Adrenal gland (tissue), 5 donors: ENCODE measurements at regions not wholly inside any gene's neighbourhood (a gene's known extent, or its start where the extent isn't known, plus 50 kb on each side); places are given as distances from the start of the nearest gene placed in this dataset.

Experiments used
- POLR2A ChIP-seq, 2 donors: fragments of 450-650 bp; IDR thresholded peaks; one replicate each; pipeline ENCODE4 v1.6.1; 2017; ENCODE audit warnings: antibody characterized with exemption in 2 of 2, mild to moderate bottlenecking in 2 of 2, moderate library complexity in 1 of 2
- TF ChIP-seq, protein P1 (sequence below), 6 experiments: fragments of 450-650 bp in 4 of 6; fragments of 200-600 bp in 2 of 6; sonication (generic) in 1 of 6; IDR thresholded peaks; 1 replicate in 5 of 6; 2 replicates in 1 of 6; pipeline versions ENCODE4 v1.5.1 to v1.8.0; 2016 to 2021; ENCODE audit warnings: antibody characterized with exemption in 6 of 6, mild to moderate bottlenecking in 2 of 6, moderate library complexity in 1 of 6
- donor health status: DM: no; HTN: no; CAD: no.

DNA sequence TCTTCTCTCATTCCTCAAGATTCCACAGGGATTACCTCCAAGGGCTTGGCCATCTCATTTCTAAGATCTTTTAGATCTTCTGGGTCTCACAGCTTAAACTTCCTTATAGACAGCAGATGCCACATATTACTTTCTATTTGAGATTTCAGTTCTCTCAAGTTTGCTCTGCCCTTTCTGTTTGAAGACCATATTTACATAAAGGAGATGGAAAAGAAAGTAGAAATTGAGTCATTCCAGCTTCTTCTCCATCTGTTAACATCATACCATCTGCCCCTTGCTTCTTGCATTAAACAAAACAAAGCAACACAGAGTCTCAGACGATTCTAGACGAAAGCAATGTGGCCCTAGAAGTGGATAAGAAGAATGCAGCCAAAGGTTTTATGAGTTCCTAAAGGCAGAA lies 203.4 kb downstream of the TTLL2 start:
- TF ChIP-seq, protein P1, sequence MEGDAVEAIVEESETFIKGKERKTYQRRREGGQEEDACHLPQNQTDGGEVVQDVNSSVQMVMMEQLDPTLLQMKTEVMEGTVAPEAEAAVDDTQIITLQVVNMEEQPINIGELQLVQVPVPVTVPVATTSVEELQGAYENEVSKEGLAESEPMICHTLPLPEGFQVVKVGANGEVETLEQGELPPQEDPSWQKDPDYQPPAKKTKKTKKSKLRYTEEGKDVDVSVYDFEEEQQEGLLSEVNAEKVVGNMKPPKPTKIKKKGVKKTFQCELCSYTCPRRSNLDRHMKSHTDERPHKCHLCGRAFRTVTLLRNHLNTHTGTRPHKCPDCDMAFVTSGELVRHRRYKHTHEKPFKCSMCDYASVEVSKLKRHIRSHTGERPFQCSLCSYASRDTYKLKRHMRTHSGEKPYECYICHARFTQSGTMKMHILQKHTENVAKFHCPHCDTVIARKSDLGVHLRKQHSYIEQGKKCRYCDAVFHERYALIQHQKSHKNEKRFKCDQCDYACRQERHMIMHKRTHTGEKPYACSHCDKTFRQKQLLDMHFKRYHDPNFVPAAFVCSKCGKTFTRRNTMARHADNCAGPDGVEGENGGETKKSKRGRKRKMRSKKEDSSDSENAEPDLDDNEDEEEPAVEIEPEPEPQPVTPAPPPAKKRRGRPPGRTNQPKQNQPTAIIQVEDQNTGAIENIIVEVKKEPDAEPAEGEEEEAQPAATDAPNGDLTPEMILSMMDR (IDR thresholded peaks at IDR 0.05): no peak
- TF ChIP-seq POLR2A (IDR thresholded peaks at IDR 0.05): no peak
